Ovary (tissue), 7 donors: ENCODE measurements at regions not wholly inside any gene's neighbourhood (a gene's known extent, or its start where the extent isn't known, plus 50 kb on each side); places are given as distances from the start of the nearest gene placed in this dataset.

ENCODE experiments used
- DNase-seq, 5 donors: peaks; one replicate each; pipeline ENCODE4 v3.0.0-alpha.2; 2019 to 2020
- H3K27ac ChIP-seq, 2 donors: fragments of 200-600 bp; one replicate each; pipeline versions ENCODE4 v1.5.1 to v1.8.0; 2019 to 2022
- H3K27me3 ChIP-seq: fragments of 200-600 bp; one replicate; pipeline ENCODE4 v1.8.0; 2022
- H3K36me3 ChIP-seq: fragments of 200-600 bp; sonication (generic); one replicate; pipeline ENCODE4 v1.5.1; 2019
- H3K4me1 ChIP-seq: one replicate; pipeline ENCODE4 v1.8.1; 2013; ENCODE audit warnings: mild to moderate bottlenecking, moderate library complexity; ENCODE audit not compliant: insufficient read depth
- H3K4me3 ChIP-seq: fragments of 200-600 bp; sonication (generic); one replicate; pipeline ENCODE4 v1.5.1; 2017
- H3K9me3 ChIP-seq, 2 donors: fragments of 200-600 bp in 1 of 2; sonication (generic) in 1 of 2; one replicate each; pipeline versions ENCODE4 v1.5.1 to v1.8.1; 2013 to 2019; ENCODE audit warnings: mild to moderate bottlenecking in 1 of 2, moderate library complexity in 1 of 2
- CTCF ChIP-seq, 3 donors: fragments of 450-650 bp in 2 of 3; fragments of 200-600 bp in 1 of 3; IDR thresholded peaks; one replicate each; pipeline versions ENCODE4 v1.5.1 to v1.8.0; 2016 to 2022; ENCODE audit warnings: antibody characterized with exemption in 3 of 3, mild to moderate bottlenecking in 1 of 3
- POLR2A ChIP-seq: fragments of 450-650 bp; IDR thresholded peaks from one replicate; pipeline ENCODE4 v1.6.1; 2017; ENCODE audit warnings: antibody characterized with exemption, mild to moderate bottlenecking, moderate library complexity
- WGBS, 3 donors: extraction: QIAGEN DNeasy Blood & Tissue Kit in 1 of 3; methylation state at CpG; one replicate each; pipeline versions ENCODE4 v1.1.5 to v1.1.7; 2013 to 2017; 5-methylcytosine and 5-hydroxymethylcytosine counted together
- intact Hi-C, 4 donors: fragments of 100-400 bp; cut with DNase I; formaldehyde crosslinking; loops; one replicate each; pipeline versions ENCODE4 v1.11.0 to v1.15.1; 2022 to 2023
- donor health status: DM: no; HTN: no; CAD: no; lungs with moderate emphysema.
- donor health status: DM: no; HTN: no; CAD: no.
- donor health status: Bipolar disorder and iron deficiency.
- donor health status: DM: no; HTN: no; CAD: no.
- donor health status: DM: yes; HTN: yes; CAD: no.

- intact Hi-C loops: no loop called here
- H3K9me3 ChIP-seq: no peaks in the 10 kb centered on the region
- H3K27ac ChIP-seq: no peak overlapping the region
- TF ChIP-seq CTCF (IDR thresholded peaks at IDR 0.05): no peak
- TF ChIP-seq POLR2A: no peak
- H3K36me3 ChIP-seq: no peaks in the 10 kb centered on the region
- peaks cover 23% of the 10 kb centered on the region for H3K4me1 ChIP-seq
- no peak overlapping the region for H3K4me3 ChIP-seq
- DNase-seq: no peak
- H3K27me3 ChIP-seq: no peaks in the 10 kb centered on the region
- 87 to 91% (median 90%) methylated on average over 9 of the region's 9 CpGs for WGBS, 3 donors
These were observed 50.2 kb upstream of the ACTRT2 start for GRCh38 chr1:2971101-2971501.
